Esophagus squamous epithelium (tissue), 4 donors: ENCODE measurements at regions not wholly inside any gene's neighbourhood (a gene's known extent, or its start where the extent isn't known, plus 50 kb on each side); places are given as distances from the start of the nearest gene placed in this dataset.

Source experiments
- CTCF ChIP-seq, 6 experiments: fragments of 450-650 bp in 4 of 6; fragments of 200-600 bp in 2 of 6; sonication (generic) in 2 of 6; IDR thresholded peaks; one replicate each; pipeline ENCODE4 v1.5.1; 2016 to 2019; ENCODE audit warnings: antibody characterized with exemption in 6 of 6, mild to moderate bottlenecking in 4 of 6, moderate library complexity in 4 of 6
- POLR2A ChIP-seq, 4 donors: fragments of 450-650 bp; IDR thresholded peaks; one replicate each; pipeline ENCODE4 v1.6.1; 2017; ENCODE audit warnings: antibody characterized with exemption in 4 of 4, mild to moderate bottlenecking in 4 of 4, moderate library complexity in 3 of 4

GRCh38 chr21:17159697-17160096 lies 353.1 kb upstream of the CXADR start:
- TF ChIP-seq CTCF (IDR thresholded peaks at IDR 0.05): no peak
- no peak for TF ChIP-seq POLR2A (IDR thresholded peaks at IDR 0.05)
